ENCODE measurements at regions not wholly inside any gene's neighbourhood (a gene's known extent, or its start where the extent isn't known, plus 50 kb on each side); places are given as distances from the start of the nearest gene placed in this dataset.

DNA sequence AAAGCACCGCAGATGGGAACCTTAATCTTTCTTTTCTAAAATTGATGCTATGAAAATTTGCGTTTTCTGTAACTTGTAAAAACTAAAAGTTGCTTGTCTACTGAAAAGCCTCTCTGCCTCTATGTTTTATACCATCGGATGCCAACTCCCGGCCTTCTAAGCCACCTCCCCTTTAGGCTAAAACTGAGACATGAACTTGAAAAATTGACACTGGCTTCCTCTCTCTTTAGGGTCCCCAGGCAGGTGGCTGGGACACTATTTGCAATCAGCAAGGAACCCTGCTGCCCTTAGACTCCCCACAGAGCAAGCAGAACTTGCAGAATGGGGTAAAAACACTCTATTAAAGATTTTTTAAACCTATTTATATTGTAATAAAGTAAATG, 151.1 kb upstream of the CAMK1G start:
- H3K36me3 ChIP-seq (ENCODE audit: control insufficient read depth in 5 of 5, insufficient read depth in 5 of 5, low read length in 5 of 5): no peaks in the 10 kb centered on the region
- no peaks in the 10 kb centered on the region for H3K27me3 ChIP-seq (ENCODE audit: control insufficient read depth in 5 of 5, insufficient read depth in 4 of 5, low read length in 5 of 5)
- H3K4me3 ChIP-seq (ENCODE audit: low read depth in 1 of 5, low read length in 5 of 5): no peak overlapping the region
- H3K27ac ChIP-seq (ENCODE audit: low read depth, low read length): no peak overlapping the region
- no peak overlapping the region for H3K9ac ChIP-seq (ENCODE audit: low read length in 5 of 5)
- H3K9me3 ChIP-seq (ENCODE audit: control insufficient read depth in 5 of 5, low read length in 5 of 5): no peaks in the 10 kb centered on the region
- peaks cover 0 to 24% (median 2%) of the 10 kb centered on the region in 5 donors for H3K4me1 ChIP-seq (ENCODE audit: control insufficient read depth in 5 of 5, insufficient read depth in 5 of 5, low read length in 5 of 5)

DNA sequence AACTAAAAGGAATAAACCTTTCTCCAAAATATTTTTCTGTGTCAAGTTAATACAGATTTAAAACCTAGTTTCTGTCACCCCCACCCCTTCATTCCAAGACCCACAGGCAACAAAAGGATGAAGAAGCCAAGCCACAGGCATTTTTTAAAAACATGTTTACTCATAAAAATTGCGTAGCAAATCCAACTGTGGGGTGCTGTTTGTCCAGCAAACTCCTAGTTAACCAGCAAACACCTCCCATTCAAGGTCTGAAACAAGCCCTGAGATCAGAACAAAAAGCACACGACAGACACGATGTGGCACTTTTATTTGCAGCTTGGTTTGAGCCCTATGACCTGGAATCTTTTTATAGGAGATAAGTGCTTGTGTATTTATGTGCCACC, 149.9 kb upstream of the CAMK1G start:
- H3K27ac ChIP-seq (ENCODE audit: low read depth, low read length): no peak overlapping the region
- no peaks in the 10 kb centered on the region for H3K36me3 ChIP-seq (ENCODE audit: control insufficient read depth in 5 of 5, insufficient read depth in 5 of 5, low read length in 5 of 5)
- no peaks in the 10 kb centered on the region for H3K27me3 ChIP-seq (ENCODE audit: control insufficient read depth in 5 of 5, insufficient read depth in 4 of 5, low read length in 5 of 5)
- no peak overlapping the region for H3K4me3 ChIP-seq (ENCODE audit: low read depth in 1 of 5, low read length in 5 of 5)
- H3K4me1 ChIP-seq (ENCODE audit: control insufficient read depth in 5 of 5, insufficient read depth in 5 of 5, low read length in 5 of 5): peaks cover 0 to 24% (median 2%) of the 10 kb centered on the region in 5 donors
- H3K9ac ChIP-seq (ENCODE audit: low read length in 5 of 5): no peak overlapping the region
- no peaks in the 10 kb centered on the region for H3K9me3 ChIP-seq (ENCODE audit: control insufficient read depth in 5 of 5, low read length in 5 of 5)

DNA sequence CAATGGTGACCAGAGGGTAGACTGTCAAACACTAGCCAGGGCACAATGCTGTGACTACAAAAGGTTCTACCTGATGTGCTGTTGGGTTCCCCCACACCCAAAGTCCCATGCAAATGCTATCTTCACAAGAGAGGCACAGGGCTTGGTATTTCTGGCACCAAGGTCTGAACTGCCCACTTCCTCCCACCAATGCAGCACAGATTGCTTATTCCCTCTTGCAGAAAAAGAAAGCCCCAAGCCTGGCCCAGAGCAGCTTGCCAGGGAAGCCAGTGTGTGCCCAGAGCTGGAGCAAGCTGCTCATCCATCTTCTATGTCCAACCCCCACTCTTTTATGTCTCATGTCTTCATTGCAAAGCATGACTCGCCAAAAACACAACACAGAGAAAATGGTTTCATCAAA, 149.4 kb upstream of the CAMK1G start:
- H3K4me1 ChIP-seq (ENCODE audit: control insufficient read depth in 5 of 5, insufficient read depth in 5 of 5, low read length in 5 of 5): peaks cover 0 to 24% (median 2%) of the 10 kb centered on the region in 5 donors
- H3K27ac ChIP-seq (ENCODE audit: low read depth, low read length): no peak overlapping the region
- H3K36me3 ChIP-seq (ENCODE audit: control insufficient read depth in 5 of 5, insufficient read depth in 5 of 5, low read length in 5 of 5): no peaks in the 10 kb centered on the region
- H3K9ac ChIP-seq (ENCODE audit: low read length in 5 of 5): no peak overlapping the region
- no peaks in the 10 kb centered on the region for H3K27me3 ChIP-seq (ENCODE audit: control insufficient read depth in 5 of 5, insufficient read depth in 4 of 5, low read length in 5 of 5)
- H3K9me3 ChIP-seq (ENCODE audit: control insufficient read depth in 5 of 5, low read length in 5 of 5): no peaks in the 10 kb centered on the region
- H3K4me3 ChIP-seq (ENCODE audit: low read depth in 1 of 5, low read length in 5 of 5): no peak overlapping the region

DNA sequence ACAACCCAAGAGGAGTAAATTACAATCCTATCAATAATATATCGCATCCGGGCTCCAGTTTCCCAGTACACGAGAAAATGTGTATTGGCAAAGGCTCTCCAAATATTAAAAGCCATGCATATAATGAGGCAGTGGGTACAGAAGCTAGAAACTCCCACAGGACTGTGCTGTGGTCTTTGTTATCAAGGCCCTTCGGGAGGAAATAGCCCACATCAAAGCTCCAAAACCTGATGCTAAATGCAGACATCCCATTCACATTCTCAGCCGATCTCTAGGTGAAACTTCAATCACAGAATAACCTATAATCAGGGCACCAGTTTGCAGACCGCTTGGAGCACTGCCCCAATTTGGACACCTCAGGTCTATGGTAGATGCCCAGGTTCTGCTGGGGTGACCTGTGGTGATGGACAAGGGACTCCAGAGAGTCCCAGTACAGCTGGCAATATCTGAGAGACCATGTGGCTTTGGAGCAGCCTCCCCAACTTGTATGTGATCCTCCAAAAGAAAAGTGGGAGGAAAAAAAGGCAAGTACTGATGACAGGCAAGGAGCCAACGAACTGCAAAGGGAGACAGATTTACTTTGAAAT, 148.8 kb upstream of the CAMK1G start:
- H3K9me3 ChIP-seq (ENCODE audit: control insufficient read depth in 5 of 5, low read length in 5 of 5): no peaks in the 10 kb centered on the region
- no peaks in the 10 kb centered on the region for H3K36me3 ChIP-seq (ENCODE audit: control insufficient read depth in 5 of 5, insufficient read depth in 5 of 5, low read length in 5 of 5)
- no peak overlapping the region for H3K4me3 ChIP-seq (ENCODE audit: low read depth in 1 of 5, low read length in 5 of 5)
- H3K27ac ChIP-seq (ENCODE audit: low read depth, low read length): no peak overlapping the region
- no peak overlapping the region for H3K9ac ChIP-seq (ENCODE audit: low read length in 5 of 5)
- H3K4me1 ChIP-seq (ENCODE audit: control insufficient read depth in 5 of 5, insufficient read depth in 5 of 5, low read length in 5 of 5): peaks cover 0 to 24% (median 2%) of the 10 kb centered on the region in 5 donors
- no peaks in the 10 kb centered on the region for H3K27me3 ChIP-seq (ENCODE audit: control insufficient read depth in 5 of 5, insufficient read depth in 4 of 5, low read length in 5 of 5)

DNA sequence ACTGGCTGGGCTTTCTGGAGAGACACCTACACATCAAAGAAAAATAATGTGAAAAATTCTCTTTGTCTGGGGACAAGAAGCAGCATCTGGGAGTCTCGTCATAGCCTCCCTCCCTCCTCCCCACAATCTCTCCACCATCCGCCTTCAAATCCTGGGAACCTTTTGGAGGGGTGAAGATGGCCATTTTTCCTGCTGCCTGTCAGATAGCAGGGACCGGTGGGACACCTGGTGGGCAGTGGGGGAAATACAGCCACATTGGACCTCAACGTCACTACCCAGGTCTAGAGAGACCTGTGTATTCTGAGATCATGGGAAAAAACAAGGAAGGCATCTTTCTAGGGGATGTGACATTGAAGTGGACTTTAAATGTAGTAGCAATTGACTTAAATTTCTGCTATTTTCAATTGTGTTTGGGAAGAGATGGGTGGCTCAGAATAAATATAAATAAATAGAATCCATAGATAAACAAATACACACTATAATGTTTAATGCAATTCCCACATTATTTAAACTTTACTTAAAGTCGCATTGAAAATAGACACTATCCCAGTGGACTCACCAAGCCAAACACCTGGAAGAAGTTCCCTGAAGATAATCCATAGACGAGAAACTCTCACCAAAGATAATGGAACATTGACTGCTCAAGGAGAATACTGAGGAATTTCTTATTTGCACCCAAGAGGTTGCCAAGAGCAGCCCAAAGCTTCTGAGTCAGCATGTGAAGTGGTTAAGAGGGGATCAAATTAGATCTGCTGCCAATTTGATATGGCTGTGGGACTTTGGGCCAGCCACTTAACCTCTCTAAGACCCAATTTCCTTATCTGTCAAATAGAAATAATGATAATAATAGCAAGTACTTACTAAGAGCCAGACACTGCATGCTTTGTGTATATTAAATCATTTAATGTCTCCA, 147.6 kb upstream of the CAMK1G start:
- Histone ChIP-seq H3K4me1 (ENCODE audit: control insufficient read depth in 5 of 5, insufficient read depth in 5 of 5, low read length in 5 of 5) (peaks cover 0 to 15% (median 2%) of the 10 kb centered on the region in 5 donors), H3K36me3 (ENCODE audit: control insufficient read depth in 5 of 5, insufficient read depth in 5 of 5, low read length in 5 of 5) (no peaks in the 10 kb centered on the region), H3K27ac (ENCODE audit: low read depth, low read length) (no peak overlapping the region), H3K9me3 (ENCODE audit: control insufficient read depth in 5 of 5, low read length in 5 of 5) (no peaks in the 10 kb centered on the region), H3K27me3 (ENCODE audit: control insufficient read depth in 5 of 5, insufficient read depth in 4 of 5, low read length in 5 of 5) (no peaks in the 10 kb centered on the region), H3K9ac (ENCODE audit: low read length in 5 of 5) (no peak overlapping the region), H3K4me3 (ENCODE audit: low read depth in 1 of 5, low read length in 5 of 5) (no peak overlapping the region)

DNA sequence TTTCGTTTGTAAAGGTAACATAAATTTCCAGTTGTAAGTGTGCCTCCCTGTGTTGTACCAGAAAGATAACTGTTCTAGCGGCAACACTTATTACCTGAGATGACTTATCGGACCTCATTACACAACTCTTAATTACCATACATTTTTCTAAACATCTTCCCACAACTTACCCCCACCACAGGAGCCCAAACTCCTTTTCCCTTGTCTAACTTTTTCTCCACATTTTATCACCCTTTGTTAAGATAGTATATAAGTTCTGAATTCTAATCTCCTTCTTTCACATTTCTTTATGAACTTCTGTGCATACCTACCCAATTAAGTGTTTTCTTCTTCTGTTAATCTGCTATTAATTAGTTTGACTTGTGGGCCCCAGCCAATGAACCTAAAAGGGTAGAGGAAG, 143.7 kb upstream of the CAMK1G start:
- H3K9me3 ChIP-seq (ENCODE audit: control insufficient read depth in 5 of 5, low read length in 5 of 5): no peaks in the 10 kb centered on the region
- H3K27me3 ChIP-seq (ENCODE audit: control insufficient read depth in 5 of 5, insufficient read depth in 4 of 5, low read length in 5 of 5): peaks cover 0 to 2% (median 0%) of the 10 kb centered on the region in 5 donors
- no peaks in the 10 kb centered on the region for H3K36me3 ChIP-seq (ENCODE audit: control insufficient read depth in 5 of 5, insufficient read depth in 5 of 5, low read length in 5 of 5)
- no peak overlapping the region for H3K4me3 ChIP-seq (ENCODE audit: low read depth in 1 of 5, low read length in 5 of 5)
- peaks cover 0 to 4% (median 0%) of the 10 kb centered on the region in 5 donors for H3K4me1 ChIP-seq (ENCODE audit: control insufficient read depth in 5 of 5, insufficient read depth in 5 of 5, low read length in 5 of 5)
- H3K27ac ChIP-seq (ENCODE audit: low read depth, low read length): no peak overlapping the region
- H3K9ac ChIP-seq (ENCODE audit: low read length in 5 of 5): no peak overlapping the region

DNA sequence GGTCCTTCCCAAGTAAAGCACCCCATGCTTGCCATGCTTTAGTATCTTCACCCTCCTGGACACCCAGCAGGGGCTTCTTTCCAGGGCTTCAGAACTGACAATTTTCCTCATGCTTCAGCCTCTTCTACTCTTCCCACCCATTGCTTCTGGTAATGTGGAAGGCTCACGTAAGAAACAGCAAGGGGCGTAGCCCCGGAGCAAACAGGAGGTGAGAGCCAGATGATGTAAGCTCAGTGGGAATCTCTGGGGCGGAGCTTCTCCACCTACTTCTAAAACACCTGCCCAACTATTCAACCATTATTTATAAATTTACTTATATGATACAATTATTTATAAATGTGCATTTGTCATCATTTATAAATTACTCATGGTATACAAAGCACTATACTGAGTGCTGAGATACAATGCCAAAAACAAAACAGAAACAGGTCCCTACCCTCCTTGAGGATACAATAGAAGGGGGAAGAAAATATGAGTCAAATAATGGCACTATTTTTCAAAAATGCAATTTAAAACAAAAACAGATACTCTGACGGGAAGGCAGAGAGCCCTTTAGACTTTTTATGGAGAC, 140.1 kb upstream of the CAMK1G start:
- H3K36me3 ChIP-seq (ENCODE audit: control insufficient read depth in 5 of 5, insufficient read depth in 5 of 5, low read length in 5 of 5): no peaks in the 10 kb centered on the region
- no peak overlapping the region for H3K4me3 ChIP-seq (ENCODE audit: low read depth in 1 of 5, low read length in 5 of 5)
- H3K27me3 ChIP-seq (ENCODE audit: control insufficient read depth in 5 of 5, insufficient read depth in 4 of 5, low read length in 5 of 5): peaks cover 0 to 2% (median 0%) of the 10 kb centered on the region in 5 donors
- H3K4me1 ChIP-seq (ENCODE audit: control insufficient read depth in 5 of 5, insufficient read depth in 5 of 5, low read length in 5 of 5): no peaks in the 10 kb centered on the region
- no peak overlapping the region for H3K9ac ChIP-seq (ENCODE audit: low read length in 5 of 5)
- H3K27ac ChIP-seq (ENCODE audit: low read depth, low read length): no peak overlapping the region
- no peaks in the 10 kb centered on the region for H3K9me3 ChIP-seq (ENCODE audit: control insufficient read depth in 5 of 5, low read length in 5 of 5)

DNA sequence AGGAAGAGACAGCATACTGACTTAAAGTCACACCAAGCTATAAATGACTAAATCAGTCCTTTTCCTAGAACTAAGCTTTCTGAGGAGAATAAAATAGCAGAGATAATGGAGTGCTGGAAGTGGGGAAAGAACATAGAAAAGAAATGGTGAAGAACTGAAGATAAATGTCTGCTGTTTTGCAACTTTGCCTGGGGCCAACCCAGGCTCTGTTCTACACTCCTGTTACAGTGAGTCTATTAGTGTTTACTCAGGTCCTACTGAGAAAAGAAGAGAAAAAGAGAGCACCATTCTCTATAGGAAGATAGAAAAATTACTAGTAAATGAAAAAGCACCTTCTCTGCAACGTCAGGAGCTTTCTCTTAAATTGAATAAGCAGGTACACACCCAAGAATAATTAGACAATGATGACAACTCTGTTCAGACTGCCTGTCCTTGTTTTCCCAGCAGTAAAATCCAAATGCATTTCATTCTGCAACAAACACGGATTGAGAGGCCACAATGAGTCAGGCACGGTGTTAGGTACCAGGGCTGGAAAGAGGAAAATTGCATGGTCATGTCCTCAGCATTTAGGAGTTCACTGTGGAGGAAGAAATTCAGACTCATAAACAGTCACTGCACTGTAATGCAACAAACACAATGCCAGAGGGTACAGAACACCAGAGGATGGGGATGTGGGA, 139.4 kb upstream of the CAMK1G start:
- Histone ChIP-seq H3K9me3 (ENCODE audit: control insufficient read depth in 5 of 5, low read length in 5 of 5) (no peaks in the 10 kb centered on the region), H3K36me3 (ENCODE audit: control insufficient read depth in 5 of 5, insufficient read depth in 5 of 5, low read length in 5 of 5) (no peaks in the 10 kb centered on the region), H3K27ac (ENCODE audit: low read depth, low read length) (no peak overlapping the region), H3K27me3 (ENCODE audit: control insufficient read depth in 5 of 5, insufficient read depth in 4 of 5, low read length in 5 of 5) (peaks cover 0 to 2% (median 0%) of the 10 kb centered on the region in 5 donors), H3K4me1 (ENCODE audit: control insufficient read depth in 5 of 5, insufficient read depth in 5 of 5, low read length in 5 of 5) (no peaks in the 10 kb centered on the region), H3K9ac (ENCODE audit: low read length in 5 of 5) (no peak overlapping the region), H3K4me3 (ENCODE audit: low read depth in 1 of 5, low read length in 5 of 5) (no peak overlapping the region)

DNA sequence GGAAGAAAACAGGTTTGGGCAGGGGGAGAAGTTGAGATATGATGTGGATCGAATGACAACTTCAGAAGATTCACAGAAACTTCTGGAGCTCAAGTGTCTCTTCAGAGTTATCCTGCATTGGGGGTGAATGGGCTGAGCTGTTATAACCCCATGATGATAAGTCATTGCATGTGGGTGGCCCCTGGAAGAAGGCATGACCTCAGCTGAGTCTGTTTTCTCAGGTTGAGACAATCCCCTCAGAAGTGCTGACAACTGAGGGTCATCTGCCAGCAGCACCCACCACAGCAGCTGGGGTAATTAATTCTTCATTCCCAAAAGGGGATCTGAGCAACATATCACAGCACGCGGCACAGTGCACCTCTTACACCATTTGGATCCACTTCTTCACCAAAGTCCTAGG, 138.6 kb upstream of the CAMK1G start:
- no peak overlapping the region for H3K9ac ChIP-seq (ENCODE audit: low read length in 5 of 5)
- no peaks in the 10 kb centered on the region for H3K4me1 ChIP-seq (ENCODE audit: control insufficient read depth in 5 of 5, insufficient read depth in 5 of 5, low read length in 5 of 5)
- peaks cover 0 to 2% (median 0%) of the 10 kb centered on the region in 5 donors for H3K27me3 ChIP-seq (ENCODE audit: control insufficient read depth in 5 of 5, insufficient read depth in 4 of 5, low read length in 5 of 5)
- H3K9me3 ChIP-seq (ENCODE audit: control insufficient read depth in 5 of 5, low read length in 5 of 5): no peaks in the 10 kb centered on the region
- no peak overlapping the region for H3K4me3 ChIP-seq (ENCODE audit: low read depth in 1 of 5, low read length in 5 of 5)
- no peaks in the 10 kb centered on the region for H3K36me3 ChIP-seq (ENCODE audit: control insufficient read depth in 5 of 5, insufficient read depth in 5 of 5, low read length in 5 of 5)
- no peak overlapping the region for H3K27ac ChIP-seq (ENCODE audit: low read depth, low read length)

DNA sequence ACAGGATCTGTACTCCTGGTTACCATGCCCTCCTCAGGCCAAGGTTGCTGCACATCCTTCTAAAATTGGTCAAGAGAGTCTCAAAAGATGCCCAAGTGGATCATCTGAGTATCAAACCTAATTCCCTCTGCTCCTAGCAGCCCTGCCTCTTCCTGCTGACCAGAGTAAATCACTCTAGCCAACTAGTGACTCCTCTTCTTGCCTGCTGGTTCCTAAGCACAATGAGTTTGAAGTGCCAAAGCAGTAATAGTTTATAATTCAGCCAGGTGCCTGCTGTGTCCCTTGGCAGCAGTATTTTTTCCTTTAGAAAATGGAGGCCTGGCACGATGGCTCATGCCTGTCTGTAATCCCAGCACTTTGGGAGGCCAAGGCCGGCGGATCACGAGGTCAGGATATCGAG, 137.9 kb upstream of the CAMK1G start:
- Histone ChIP-seq H3K27ac (ENCODE audit: low read depth, low read length) (no peak overlapping the region), H3K27me3 (ENCODE audit: control insufficient read depth in 5 of 5, insufficient read depth in 4 of 5, low read length in 5 of 5) (peaks cover 0 to 2% (median 0%) of the 10 kb centered on the region in 5 donors), H3K36me3 (ENCODE audit: control insufficient read depth in 5 of 5, insufficient read depth in 5 of 5, low read length in 5 of 5) (no peaks in the 10 kb centered on the region), H3K4me1 (ENCODE audit: control insufficient read depth in 5 of 5, insufficient read depth in 5 of 5, low read length in 5 of 5) (no peaks in the 10 kb centered on the region), H3K4me3 (ENCODE audit: low read depth in 1 of 5, low read length in 5 of 5) (no peak overlapping the region), H3K9ac (ENCODE audit: low read length in 5 of 5) (no peak overlapping the region), H3K9me3 (ENCODE audit: control insufficient read depth in 5 of 5, low read length in 5 of 5) (no peaks in the 10 kb centered on the region)
